HepG2 (cell line): ENCODE measurements at regions not wholly inside any gene's neighbourhood (a gene's known extent, or its start where the extent isn't known, plus 50 kb on each side); places are given as distances from the start of the nearest gene placed in this dataset.

Source experiments
- ATAC-seq: fragments of 200-7000 bp; cut with Tn5 transposase; 3 replicates; pipeline ENCODE4 v1.9.1; 2020; ENCODE audit warnings: mild to moderate bottlenecking, moderate library complexity
- BruUV-seq: library from RNA; stranded (reverse); fragments of 400-500 nt; replicated peaks from 2 replicates; lab custom pipeline; 2021; lab: Mats Ljungman, UMichigan
- CTCF ChIA-PET: fragments of 300-600 bp; formaldehyde crosslinking; extraction: SDS; loops from one replicate; lab custom pipeline; 2021; ENCODE audit warnings: low total read pairs, inconsistent platforms, low intra/inter-chr PET ratio; lab: Yijun Ruan, JAX
- POLR2A ChIA-PET: fragments of 350-600 bp; sonication (Branson Sonifier 250); formaldehyde crosslinking; loops from one replicate; lab custom pipeline; 2020; ENCODE audit warnings: antibody characterized with exemption, inconsistent platforms; lab: Yijun Ruan, JAX
- DNase-seq: peaks from one replicate; pipeline ENCODE4 v3.0.0-alpha.2; 2015; ENCODE audit warnings: low spot score
- FAIRE-seq: peaks from 3 replicates; lab custom pipeline; 2011; peaks lifted over from hg19 to GRCh38; lab: Jason Lieb, UNC
- H2AFZ ChIP-seq: one replicate; pipeline ENCODE4 v1.6.1; 2011; ENCODE audit warnings: low read length, inconsistent platforms
- H3K27ac ChIP-seq: fragments of 300-600 bp; 3 replicates; pipeline ENCODE4 v1.8.0; 2011; ENCODE audit warnings: mixed run types, mild to moderate bottlenecking, mixed read lengths, low read length, inconsistent platforms; ENCODE audit not compliant: insufficient read depth; ENCODE audit errors: extremely low read length
- H3K27me3 ChIP-seq, 2 experiments: fragments of 200-600 bp in 1 of 2; 2 replicates in 1 of 2; 3 replicates in 1 of 2; pipeline versions ENCODE4 v1.6.0 to v1.8.0; 2011; ENCODE audit warnings: low read length in 2 of 2, mild to moderate bottlenecking in 2 of 2, moderate library complexity in 2 of 2, inconsistent platforms in 1 of 2; ENCODE audit not compliant: insufficient read depth in 2 of 2, control insufficient read depth in 1 of 2
- H3K36me3 ChIP-seq, 2 experiments: fragments of 200-600 bp in 1 of 2; replicated peaks in 1 of 2; 2 replicates in 1 of 2; 3 replicates in 1 of 2; pipeline versions ENCODE4 v1.5.1 to v1.8.0; 2011; ENCODE audit warnings: low read length in 2 of 2, inconsistent platforms in 1 of 2; ENCODE audit not compliant: insufficient read depth in 2 of 2, control insufficient read depth in 1 of 2
- H3K4me1 ChIP-seq: 2 replicates; pipeline ENCODE4 v1.5.1; 2012; ENCODE audit warnings: low read length, inconsistent platforms; ENCODE audit not compliant: insufficient read depth
- H3K4me2 ChIP-seq: 2 replicates; pipeline ENCODE4 v1.6.0; 2011; ENCODE audit warnings: low read depth, low read length, inconsistent platforms
- H3K4me3 ChIP-seq, 3 experiments: fragments of 200-600 bp in 1 of 3; sonication (generic), shearing (Covaris generic) in 1 of 3; replicated peaks in 1 of 3; 2 replicates each; pipeline ENCODE4 v1.5.1; 2011 to 2016; ENCODE audit warnings: low read length in 3 of 3, inconsistent platforms in 2 of 3, low read depth in 2 of 3, mild to moderate bottlenecking in 2 of 3, control low read depth in 1 of 3, mixed read lengths in 1 of 3; ENCODE audit not compliant: insufficient read depth in 1 of 3
- H3K79me2 ChIP-seq: one replicate; pipeline ENCODE4 v1.6.1; 2011; ENCODE audit warnings: low read length, inconsistent platforms; ENCODE audit not compliant: insufficient read depth
- H3K9ac ChIP-seq: 2 replicates; pipeline ENCODE4 v1.6.0; 2011; ENCODE audit warnings: mild to moderate bottlenecking, low read depth, low read length, inconsistent platforms; ENCODE audit not compliant: insufficient read depth
- H3K9me3 ChIP-seq: 2 replicates; pipeline ENCODE4 v1.5.1; 2012; ENCODE audit warnings: mild to moderate bottlenecking, low read length
- H4K20me1 ChIP-seq: 2 replicates; pipeline ENCODE4 v1.6.0; 2011; ENCODE audit warnings: inconsistent platforms, mild to moderate bottlenecking, low read length, moderate library complexity; ENCODE audit not compliant: insufficient read depth
- CEBPB ChIP-seq: IDR thresholded peaks from 2 replicates; pipeline ENCODE4 v1.6.1; 2011; ENCODE audit warnings: low read depth, low read length, improper control_type of control experiment, borderline replicate concordance
- FOXK1 ChIP-seq: sonication (generic); formaldehyde crosslinking; IDR thresholded peaks from 2 replicates; pipeline ENCODE4 v1.4.0; 2020; ENCODE audit warnings: low read depth, missing genetic modification reagents, borderline replicate concordance
- HDAC6 ChIP-seq: fragments of 200-600 bp; sonication (generic); IDR thresholded peaks from 2 replicates; pipeline ENCODE4 v1.7.0; 2017; ENCODE audit warnings: mild to moderate bottlenecking, antibody characterized with exemption, low read length, low read depth
- ZBTB4 ChIP-seq: sonication (generic); formaldehyde crosslinking; IDR thresholded peaks from 2 replicates; pipeline ENCODE4 v1.4.0; 2020; ENCODE audit warnings: missing genetic modification reagents, mild to moderate bottlenecking, borderline replicate concordance
- ZBTB40 ChIP-seq, 2 experiments: fragments of 450-650 bp in 1 of 2; sonication (generic) in 1 of 2; formaldehyde crosslinking in 1 of 2; IDR thresholded peaks; 2 replicates each; pipeline versions ENCODE4 v1.6.1 to v1.8.0; 2016 to 2022; ENCODE audit warnings: antibody characterized with exemption in 1 of 2, mild to moderate bottlenecking in 1 of 2, missing genetic modification reagents in 1 of 2
- ZC3H13 ChIP-seq: sonication (generic); formaldehyde crosslinking; IDR thresholded peaks from 2 replicates; pipeline ENCODE4 v1.8.1; 2023; ENCODE audit warnings: mild to moderate bottlenecking, missing genetic modification reagents, moderate library complexity
- ZNF605 ChIP-seq: sonication (generic); formaldehyde crosslinking; IDR thresholded peaks from 2 replicates; pipeline ENCODE4 v1.8.0; 2022; ENCODE audit warnings: mild to moderate bottlenecking, missing genetic modification reagents
- ZNF703 ChIP-seq: sonication (generic); formaldehyde crosslinking; IDR thresholded peaks from 2 replicates; pipeline ENCODE4 v1.5.1; 2020; ENCODE audit warnings: missing genetic modification reagents, mild to moderate bottlenecking, moderate library complexity, borderline replicate concordance
- ZSCAN30 ChIP-seq: sonication (generic); formaldehyde crosslinking; IDR thresholded peaks from 2 replicates; pipeline ENCODE4 v1.5.0; 2020; ENCODE audit warnings: mild to moderate bottlenecking, missing genetic modification reagents
- WGBS: methylation state at CpG from one replicate; pipeline ENCODE4 v1.1.6; 2017; ENCODE audit warnings: low lambda C conversion rate; 5-methylcytosine and 5-hydroxymethylcytosine counted together
- in situ Hi-C: cut with HindIII; loops from 2 replicates; pipeline ENCODE4 v1.10.0; 2017; ENCODE audit warnings: low pct_unique_long_range_greater_than_20kb; ENCODE audit not compliant: extremely low pct_ligation_motif_present
- intact Hi-C: fragments of 100-400 bp; cut with micrococcal nuclease; formaldehyde crosslinking; loops from one replicate; pipeline ENCODE4 v1.10.0; 2022; ENCODE audit not compliant: unreplicated experiment

DNA sequence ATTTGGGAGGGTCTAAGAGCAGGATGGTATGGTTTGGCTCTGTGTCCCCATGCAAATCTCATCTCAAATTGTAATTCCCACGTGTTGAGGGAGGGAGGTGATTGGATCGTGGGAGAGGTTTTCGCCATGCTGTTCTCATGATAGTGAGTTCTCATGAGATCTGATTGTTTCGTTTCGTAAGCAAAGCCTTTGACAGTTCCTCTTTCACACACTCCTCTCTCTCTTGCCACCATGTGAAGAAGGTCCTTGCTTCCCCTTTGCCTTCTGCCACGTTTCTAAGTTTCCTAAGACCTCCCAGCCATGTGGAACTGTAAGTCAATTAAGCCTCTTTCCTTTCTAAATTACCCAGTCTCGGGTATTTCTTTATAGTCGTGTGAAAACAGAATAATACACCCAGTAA lies 553.7 kb downstream of the TAFA4 start:
- H3K9me3 ChIP-seq: peaks cover 17% of the 10 kb centered on the region
- ChIA-PET CTCF (no interaction called here), POLR2A (no interaction called here)
- ATAC-seq: no peak
- H3K27ac ChIP-seq: no peak overlapping the region
- no peak for DNase-seq
- no peaks in the 10 kb centered on the region for H3K4me1 ChIP-seq
- no peak overlapping the region for H3K4me3 ChIP-seq
- 1% methylated on average over 8 of the region's 8 CpGs for WGBS
- in situ Hi-C loops: no loop called here
- no peaks in the 10 kb centered on the region for H3K36me3 ChIP-seq
- H2AFZ ChIP-seq: no peak overlapping the region
- no peaks in the 10 kb centered on the region for H3K79me2 ChIP-seq
- H4K20me1 ChIP-seq: no peaks in the 10 kb centered on the region
- intact Hi-C loops: no loop called here
- no peak overlapping the region for H3K4me2 ChIP-seq
- FAIRE-seq: no peak
- no peak overlapping the region for H3K9ac ChIP-seq
- no TSS peak for BruUV-seq
- H3K27me3 ChIP-seq: no peaks in the 10 kb centered on the region
- TF ChIP-seq ZC3H13 (no peak), ZSCAN30 (CRISPR knock-in tag) (no peak), CEBPB (no peak), ZNF703 (CRISPR knock-in tag) (no peak), ZBTB40 (IDR thresholded peaks at IDR 0.05) (no peak), ZBTB40 (CRISPR knock-in tag; IDR thresholded peaks at IDR 0.05) (no peak), ZNF605 (CRISPR knock-in tag) (no peak), HDAC6 (no peak), FOXK1 (CRISPR knock-in tag) (no peak), ZBTB4 (CRISPR knock-in tag) (no peak)
